ENCODE measurements at regions not wholly inside any gene's neighbourhood (a gene's known extent, or its start where the extent isn't known, plus 50 kb on each side); places are given as distances from the start of the nearest gene placed in this dataset.

GRCh38 chr1:121587777-121588176, 403.0 kb downstream of the SRGAP2C start:
- TF ChIP-seq, protein P1, sequence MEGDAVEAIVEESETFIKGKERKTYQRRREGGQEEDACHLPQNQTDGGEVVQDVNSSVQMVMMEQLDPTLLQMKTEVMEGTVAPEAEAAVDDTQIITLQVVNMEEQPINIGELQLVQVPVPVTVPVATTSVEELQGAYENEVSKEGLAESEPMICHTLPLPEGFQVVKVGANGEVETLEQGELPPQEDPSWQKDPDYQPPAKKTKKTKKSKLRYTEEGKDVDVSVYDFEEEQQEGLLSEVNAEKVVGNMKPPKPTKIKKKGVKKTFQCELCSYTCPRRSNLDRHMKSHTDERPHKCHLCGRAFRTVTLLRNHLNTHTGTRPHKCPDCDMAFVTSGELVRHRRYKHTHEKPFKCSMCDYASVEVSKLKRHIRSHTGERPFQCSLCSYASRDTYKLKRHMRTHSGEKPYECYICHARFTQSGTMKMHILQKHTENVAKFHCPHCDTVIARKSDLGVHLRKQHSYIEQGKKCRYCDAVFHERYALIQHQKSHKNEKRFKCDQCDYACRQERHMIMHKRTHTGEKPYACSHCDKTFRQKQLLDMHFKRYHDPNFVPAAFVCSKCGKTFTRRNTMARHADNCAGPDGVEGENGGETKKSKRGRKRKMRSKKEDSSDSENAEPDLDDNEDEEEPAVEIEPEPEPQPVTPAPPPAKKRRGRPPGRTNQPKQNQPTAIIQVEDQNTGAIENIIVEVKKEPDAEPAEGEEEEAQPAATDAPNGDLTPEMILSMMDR (IDR thresholded peaks at IDR 0.05) = no peak
- no peak for TF ChIP-seq POLR2A (IDR thresholded peaks at IDR 0.05)

All from testis (tissue), 2 donors.